ENCODE measurements at regions not wholly inside any gene's neighbourhood (a gene's known extent, or its start where the extent isn't known, plus 50 kb on each side); places are given as distances from the start of the nearest gene placed in this dataset.

DNA sequence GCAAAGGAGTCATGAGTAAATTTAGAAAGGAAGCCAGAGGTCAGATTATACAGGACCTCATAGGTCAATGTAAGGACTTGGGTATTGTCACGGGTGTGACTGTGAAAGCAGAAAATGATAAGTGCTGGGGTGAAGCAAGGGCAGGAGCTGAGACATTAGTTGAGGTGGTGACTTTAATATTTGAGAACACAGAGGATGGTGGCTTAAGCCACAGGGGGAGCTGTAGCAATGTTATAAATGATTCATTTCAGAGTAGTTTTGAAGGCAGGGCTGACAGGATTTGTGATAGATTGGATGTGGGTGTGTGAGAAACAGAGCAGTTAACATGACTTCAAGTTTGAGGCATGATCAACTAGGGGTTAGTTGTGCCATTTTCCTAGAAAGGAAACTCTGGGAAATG lies 659.9 kb downstream of the EPM2A start:
- H4K8ac ChIP-seq (replicated peaks; ENCODE audit: insufficient read length, low read depth, low read length) = no peak overlapping the region
- H3K23me2 ChIP-seq (ENCODE audit: insufficient read length, low read depth, low read length, poor library complexity, severe bottlenecking) = no peaks in the 10 kb centered on the region
- no peak overlapping the region for H4K91ac ChIP-seq (ENCODE audit: insufficient read length, low read depth, low read length)
- Mint-ChIP-seq H3K27ac (no peak overlapping the region; a peak in 1 of 7 replicates), H3K4me3 (no peak overlapping the region), H3K36me3 (ENCODE audit: insufficient read depth in 1 of 3, low read depth in 3 of 3) (no peaks in the 10 kb centered on the region), H3K9me3 (no peaks in the 10 kb centered on the region; a peak in 2 of 5 replicates), H3K4me1 (peaks cover 0 to 3% of the 10 kb centered on the region in 2 experiments; a peak in 2 of 4 replicates), H3K27me3 (ENCODE audit: low read depth) (peaks cover 1% of the 10 kb centered on the region; the same call in 1 of the 2 replicates)
- no peak overlapping the region for H2AK5ac ChIP-seq (ENCODE audit: insufficient read length, low read length)
- H3K14ac ChIP-seq (ENCODE audit: insufficient read depth, low read length) = no peak overlapping the region
- H3K9me3 ChIP-seq (ENCODE audit: control insufficient read depth, low read depth, low read length) = no peaks in the 10 kb centered on the region
- H4K20me1 ChIP-seq (ENCODE audit: control insufficient read depth, insufficient read depth, insufficient read length) = no peaks in the 10 kb centered on the region
- no peak overlapping the region for H2BK15ac ChIP-seq (ENCODE audit: low read depth, low read length)
- H2BK120ac ChIP-seq (ENCODE audit: low read depth, low read length, poor library complexity, severe bottlenecking) = no peak overlapping the region
- H2BK5ac ChIP-seq (ENCODE audit: insufficient read length, low read length) = no peak overlapping the region
- H3T11ph ChIP-seq (ENCODE audit: low read length) = no peak overlapping the region
- WGBS (ENCODE audit: extremely low coverage, insufficient read length, low lambda C conversion rate) = no CpG with 5 or more reads among the region's 1 CpG
- no peak overlapping the region for H3K18ac ChIP-seq (ENCODE audit: insufficient read length, low read depth, low read length)
- H3K4ac ChIP-seq (ENCODE audit: low read depth, low read length) = no peak overlapping the region
- no peak overlapping the region for H3K56ac ChIP-seq (ENCODE audit: insufficient read length, low read depth, low read length)
- H3K9ac ChIP-seq (ENCODE audit: extremely low read depth, insufficient read length, low read length) = no peak overlapping the region
- no peak overlapping the region for H2BK12ac ChIP-seq (ENCODE audit: insufficient read length, low read depth, low read length)
- H3K23ac ChIP-seq (ENCODE audit: insufficient read length, low read depth, low read length) = no peak overlapping the region
- no peak overlapping the region for H3K27ac ChIP-seq (ENCODE audit: insufficient read length, low read depth, low read length)
- H3K4me1 ChIP-seq (ENCODE audit: insufficient read depth, low read length) = no peaks in the 10 kb centered on the region
- no peaks in the 10 kb centered on the region for H3K79me1 ChIP-seq (ENCODE audit: insufficient read depth, low read depth, low read length, poor library complexity, severe bottlenecking)
- no peak overlapping the region for H3K4me2 ChIP-seq (ENCODE audit: insufficient read depth, insufficient read length, low read length)
- H3K27me3 ChIP-seq (ENCODE audit: insufficient read depth, low read length) = no peaks in the 10 kb centered on the region
- no peak overlapping the region for H2BK20ac ChIP-seq (ENCODE audit: low read depth, low read length, poor library complexity, severe bottlenecking)
- TF ChIP-seq, protein P1, sequence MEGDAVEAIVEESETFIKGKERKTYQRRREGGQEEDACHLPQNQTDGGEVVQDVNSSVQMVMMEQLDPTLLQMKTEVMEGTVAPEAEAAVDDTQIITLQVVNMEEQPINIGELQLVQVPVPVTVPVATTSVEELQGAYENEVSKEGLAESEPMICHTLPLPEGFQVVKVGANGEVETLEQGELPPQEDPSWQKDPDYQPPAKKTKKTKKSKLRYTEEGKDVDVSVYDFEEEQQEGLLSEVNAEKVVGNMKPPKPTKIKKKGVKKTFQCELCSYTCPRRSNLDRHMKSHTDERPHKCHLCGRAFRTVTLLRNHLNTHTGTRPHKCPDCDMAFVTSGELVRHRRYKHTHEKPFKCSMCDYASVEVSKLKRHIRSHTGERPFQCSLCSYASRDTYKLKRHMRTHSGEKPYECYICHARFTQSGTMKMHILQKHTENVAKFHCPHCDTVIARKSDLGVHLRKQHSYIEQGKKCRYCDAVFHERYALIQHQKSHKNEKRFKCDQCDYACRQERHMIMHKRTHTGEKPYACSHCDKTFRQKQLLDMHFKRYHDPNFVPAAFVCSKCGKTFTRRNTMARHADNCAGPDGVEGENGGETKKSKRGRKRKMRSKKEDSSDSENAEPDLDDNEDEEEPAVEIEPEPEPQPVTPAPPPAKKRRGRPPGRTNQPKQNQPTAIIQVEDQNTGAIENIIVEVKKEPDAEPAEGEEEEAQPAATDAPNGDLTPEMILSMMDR (conservative IDR thresholded peaks at IDR 0.05) = peak; percentile 36; the same call in 2 of the 3 replicates
- no peaks in the 10 kb centered on the region for H3K79me2 ChIP-seq (ENCODE audit: insufficient read depth, low read length)
- no peak overlapping the region for H4K5ac ChIP-seq (ENCODE audit: insufficient read length, low read depth, low read length)
- no peak overlapping the region for H2AFZ ChIP-seq (ENCODE audit: low read length)
- no peak for DNase-seq

Data from H9 (cell line).